ACC112 (cell line): ENCODE measurements at regions not wholly inside any gene's neighbourhood (a gene's known extent, or its start where the extent isn't known, plus 50 kb on each side); places are given as distances from the start of the nearest gene placed in this dataset.
"Not testable (repeated sequence)": the region's sequence is repeated elsewhere in the genome, so short reads cannot be mapped to it uniquely, and the experiment has no call there.

Source experiments
- H2AFZ ChIP-seq: fragments of 200-600 bp; sonication (generic); one replicate; pipeline ENCODE4 v1.6.0; 2017; ENCODE audit warnings: antibody characterized with exemption, low read length; ENCODE audit not compliant: unreplicated experiment
- H3K27ac ChIP-seq: fragments of 200-600 bp; sonication (generic); 2 replicates; pipeline ENCODE4 v1.5.1; 2014; ENCODE audit warnings: low read depth, mild to moderate bottlenecking, antibody characterized with exemption, low read length, moderate library complexity
- H3K27me3 ChIP-seq: fragments of 200-600 bp; sonication (generic); 2 replicates; pipeline ENCODE4 v1.6.1; 2014; ENCODE audit warnings: mild to moderate bottlenecking, antibody characterized with exemption, low read length, moderate library complexity, mixed read lengths; ENCODE audit not compliant: insufficient read depth
- H3K36me3 ChIP-seq: fragments of 200-600 bp; sonication (generic); 2 replicates; pipeline ENCODE4 v1.6.1; 2016; ENCODE audit warnings: mild to moderate bottlenecking, antibody characterized with exemption, low read length, moderate library complexity, mixed read lengths; ENCODE audit not compliant: insufficient read depth
- H3K4me1 ChIP-seq: fragments of 200-600 bp; sonication (generic); one replicate; pipeline ENCODE4 v1.6.1; 2016; ENCODE audit warnings: low read length, mixed read lengths; ENCODE audit not compliant: insufficient read depth, unreplicated experiment, control insufficient read depth
- H3K4me3 ChIP-seq: fragments of 200-600 bp; sonication (generic); 2 replicates; pipeline ENCODE4 v1.5.1; 2014; ENCODE audit warnings: mild to moderate bottlenecking, low read depth, low read length
- H3K79me2 ChIP-seq: fragments of 200-600 bp; sonication (generic); one replicate; pipeline ENCODE4 v1.6.0; 2016; ENCODE audit warnings: low read length; ENCODE audit not compliant: control insufficient read depth, unreplicated experiment, insufficient read depth

- H3K27ac ChIP-seq = peak overlapping the region; percentile 95
- H3K27me3 ChIP-seq = no peaks in the 10 kb centered on the region
- peaks cover 45% of the 10 kb centered on the region for H3K4me1 ChIP-seq
- H3K79me2 ChIP-seq = no peaks in the 10 kb centered on the region
- peak overlapping the region; percentile 54; the same call in 1 of the 2 replicates for H3K4me3 ChIP-seq
- H2AFZ ChIP-seq = no peak overlapping the region
- no peaks in the 10 kb centered on the region for H3K36me3 ChIP-seq
Observed at GRCh38 chr5:126003309-126003708, 419.9 kb upstream of the GRAMD2B start.

- no peak overlapping the region for H2AFZ ChIP-seq
- H3K27ac ChIP-seq = no peak overlapping the region
- peaks cover 45% of the 10 kb centered on the region for H3K4me1 ChIP-seq
- no peaks in the 10 kb centered on the region for H3K27me3 ChIP-seq
- no peaks in the 10 kb centered on the region; the same call in 1 of the 2 replicates for H3K36me3 ChIP-seq
- H3K4me3 ChIP-seq = no peak overlapping the region
- H3K79me2 ChIP-seq = no peaks in the 10 kb centered on the region
Observed at GRCh38 chr5:126004636-126005035, 418.6 kb upstream of the GRAMD2B start.

GRCh38 chr5:126007841-126008240, 415.4 kb upstream of the GRAMD2B start:
- no peaks in the 10 kb centered on the region for H3K27me3 ChIP-seq
- peaks cover 19% of the 10 kb centered on the region for H3K4me1 ChIP-seq
- H3K36me3 ChIP-seq = no peaks in the 10 kb centered on the region; the same call in 1 of the 2 replicates
- H2AFZ ChIP-seq = no peak overlapping the region
- no peaks in the 10 kb centered on the region for H3K79me2 ChIP-seq
- H3K4me3 ChIP-seq = no peak overlapping the region
- no peak overlapping the region for H3K27ac ChIP-seq

GRCh38 chr5:126009566-126009965, 413.6 kb upstream of the GRAMD2B start:
- H3K4me3 ChIP-seq = no peak overlapping the region
- no peaks in the 10 kb centered on the region for H3K79me2 ChIP-seq
- H2AFZ ChIP-seq = no peak overlapping the region
- H3K27ac ChIP-seq = no peak overlapping the region
- no peaks in the 10 kb centered on the region; the same call in 1 of the 2 replicates for H3K36me3 ChIP-seq
- peaks cover 3% of the 10 kb centered on the region for H3K4me1 ChIP-seq
- H3K27me3 ChIP-seq = no peaks in the 10 kb centered on the region

GRCh38 chr5:126011526-126011925, 411.7 kb upstream of the GRAMD2B start:
- not testable (repeated sequence) for H3K27me3 ChIP-seq, H3K36me3 ChIP-seq, H2AFZ ChIP-seq, H3K4me3 ChIP-seq, H3K27ac ChIP-seq, H3K79me2 ChIP-seq
- peaks cover 15% of the 10 kb centered on the region for H3K4me1 ChIP-seq

- Histone ChIP-seq H3K79me2 (no peaks in the 10 kb centered on the region), H3K27me3 (no peaks in the 10 kb centered on the region), H3K27ac (0 out of 2 replicates have a peak overlapping the region, but pooled peaks have one; percentile 76), H3K36me3 (no peaks in the 10 kb centered on the region; the same call in 1 of the 2 replicates), H3K4me3 (no peak overlapping the region), H3K4me1 (peaks cover 12% of the 10 kb centered on the region), H2AFZ (peak overlapping the region; percentile 67)
Observed at GRCh38 chr5:126014676-126015075, 408.5 kb upstream of the GRAMD2B start.

- peak overlapping the region; percentile 63 for H3K4me3 ChIP-seq
Observed at GRCh38 chr5:126015235-126016181, 407.7 kb upstream of the GRAMD2B start.

GRCh38 chr5:126016256-126016655, 407.0 kb upstream of the GRAMD2B start:
- H3K79me2 ChIP-seq = no peaks in the 10 kb centered on the region
- no peak overlapping the region for H3K4me3 ChIP-seq
- H2AFZ ChIP-seq = no peak overlapping the region
- no peak overlapping the region; the same call in 1 of the 2 replicates for H3K27ac ChIP-seq
- H3K4me1 ChIP-seq = peaks cover 12% of the 10 kb centered on the region
- H3K27me3 ChIP-seq = no peaks in the 10 kb centered on the region
- H3K36me3 ChIP-seq = no peaks in the 10 kb centered on the region

More at GRCh38 chr5:126015235-126016181, 407.7 kb upstream of the GRAMD2B start:
- Histone ChIP-seq H3K27ac (peak overlapping the region; percentile 76), H3K27me3 (no peaks in the 10 kb centered on the region), H3K4me1 (peaks cover 12% of the 10 kb centered on the region), H3K36me3 (no peaks in the 10 kb centered on the region), H3K79me2 (no peaks in the 10 kb centered on the region), H2AFZ (peak overlapping the region; percentile 67)

GRCh38 chr5:126017096-126017495, 406.1 kb upstream of the GRAMD2B start:
- Histone ChIP-seq H3K27me3 (no peaks in the 10 kb centered on the region), H3K27ac (no peak overlapping the region), H3K4me1 (peaks cover 12% of the 10 kb centered on the region), H3K4me3 (no peak overlapping the region), H2AFZ (no peak overlapping the region), H3K79me2 (no peaks in the 10 kb centered on the region), H3K36me3 (no peaks in the 10 kb centered on the region)

GRCh38 chr5:126020770-126021169, 402.4 kb upstream of the GRAMD2B start:
- no peak overlapping the region for H3K4me3 ChIP-seq

GRCh38 chr5:126023994-126024441, 399.2 kb upstream of the GRAMD2B start:
- Histone ChIP-seq H3K27me3 (no peaks in the 10 kb centered on the region), H3K4me3 (no peak overlapping the region), H3K36me3 (no peaks in the 10 kb centered on the region), H3K4me1 (peaks cover 5% of the 10 kb centered on the region), H3K27ac (no peak overlapping the region), H3K79me2 (no peaks in the 10 kb centered on the region), H2AFZ (no peak overlapping the region)

More at GRCh38 chr5:126020770-126021169, 402.4 kb upstream of the GRAMD2B start:
- Histone ChIP-seq H3K4me1 (peaks cover 9% of the 10 kb centered on the region), H3K79me2 (no peaks in the 10 kb centered on the region), H3K27me3 (no peaks in the 10 kb centered on the region), H2AFZ (no peak overlapping the region), H3K27ac (no peak overlapping the region), H3K36me3 (no peaks in the 10 kb centered on the region)
